Loucy (cell line): ENCODE measurements at regions not wholly inside any gene's neighbourhood (a gene's known extent, or its start where the extent isn't known, plus 50 kb on each side); places are given as distances from the start of the nearest gene placed in this dataset.

Source experiments
- H2AFZ ChIP-seq: fragments of 200-600 bp; sonication (generic); 2 replicates; pipeline ENCODE4 v1.6.0; 2016; ENCODE audit warnings: antibody characterized with exemption, mild to moderate bottlenecking, low read length, moderate library complexity
- H3F3A ChIP-seq: fragments of 200-600 bp; 2 replicates; pipeline ENCODE4 v1.6.0; 2016; ENCODE audit warnings: antibody characterized with exemption, low read depth, mild to moderate bottlenecking
- H3K27me3 ChIP-seq: fragments of 200-600 bp; sonication (generic); 2 replicates; pipeline ENCODE4 v1.6.1; 2014; ENCODE audit warnings: low read length, mild to moderate bottlenecking; ENCODE audit not compliant: insufficient read depth, poor library complexity, severe bottlenecking
- H3K36me3 ChIP-seq: fragments of 200-600 bp; sonication (generic); 2 replicates; pipeline ENCODE4 v1.6.1; 2016; ENCODE audit warnings: low read length; ENCODE audit not compliant: insufficient read depth
- H3K4me1 ChIP-seq: fragments of 200-600 bp; sonication (generic); 2 replicates; pipeline ENCODE4 v1.5.1; 2014; ENCODE audit warnings: low read length, mild to moderate bottlenecking; ENCODE audit not compliant: insufficient read depth, poor library complexity, severe bottlenecking
- H3K4me2 ChIP-seq: fragments of 200-600 bp; sonication (generic); 2 replicates; pipeline ENCODE4 v1.6.0; 2014; ENCODE audit warnings: antibody characterized with exemption, low read length, low read depth, mild to moderate bottlenecking; ENCODE audit not compliant: poor library complexity, severe bottlenecking
- H3K4me3 ChIP-seq: fragments of 200-600 bp; sonication (generic); 2 replicates; pipeline ENCODE4 v1.5.1; 2014; ENCODE audit warnings: low read length, mild to moderate bottlenecking, mixed read lengths; ENCODE audit not compliant: poor library complexity, severe bottlenecking
- H3K79me2 ChIP-seq: fragments of 200-600 bp; sonication (generic); 2 replicates; pipeline ENCODE4 v1.6.1; 2014; ENCODE audit warnings: low read length; ENCODE audit not compliant: insufficient read depth
- H3K9ac ChIP-seq: fragments of 200-600 bp; sonication (generic); 2 replicates; pipeline ENCODE4 v1.6.0; 2014; ENCODE audit warnings: mild to moderate bottlenecking, low read depth, low read length, moderate library complexity; ENCODE audit not compliant: poor library complexity, severe bottlenecking
- H3K9me2 ChIP-seq: fragments of 200-600 bp; sonication (generic); replicated peaks from 2 replicates; pipeline ENCODE4 v1.6.1; 2016; ENCODE audit warnings: low read depth, low read length, mixed read lengths
- H3K9me3 ChIP-seq: fragments of 200-600 bp; sonication (generic); 2 replicates; pipeline ENCODE4 v1.6.1; 2014; ENCODE audit warnings: mild to moderate bottlenecking, antibody characterized with exemption, low read length, low read depth; ENCODE audit not compliant: insufficient read depth
- H4K20me1 ChIP-seq: fragments of 200-600 bp; sonication (generic); 2 replicates; pipeline ENCODE4 v1.6.0; 2014; ENCODE audit warnings: antibody characterized with exemption, low read length, mild to moderate bottlenecking; ENCODE audit not compliant: insufficient read depth, poor library complexity, severe bottlenecking
- CTCF ChIP-seq: fragments of 200-600 bp; sonication (generic); conservative IDR thresholded peaks from 2 replicates; pipeline ENCODE4 v1.5.1; 2014; ENCODE audit warnings: mild to moderate bottlenecking, antibody characterized with exemption, low read length
- EZH2phosphoT487 ChIP-seq: fragments of 200-600 bp; IDR thresholded peaks from 2 replicates; pipeline ENCODE4 v1.6.1; 2018; ENCODE audit warnings: antibody characterized with exemption, mild to moderate bottlenecking, moderate library complexity, borderline replicate concordance

- TF ChIP-seq EZH2phosphoT487 (no peak), CTCF (no peak)
- Histone ChIP-seq H3F3A (no peaks in the 10 kb centered on the region), H3K36me3 (no peaks in the 10 kb centered on the region), H3K9me3 (no peaks in the 10 kb centered on the region), H3K4me3 (no peak overlapping the region), H2AFZ (no peak overlapping the region), H3K9me2 (no peaks in the 10 kb centered on the region), H3K4me1 (no peaks in the 10 kb centered on the region), H4K20me1 (no peaks in the 10 kb centered on the region), H3K27me3 (no peaks in the 10 kb centered on the region), H3K9ac (no peak overlapping the region), H3K4me2 (no peak overlapping the region), H3K79me2 (no peaks in the 10 kb centered on the region)
Measured at GRCh38 chr12:74689929-74690328, 152.3 kb downstream of the ATXN7L3B start.

GRCh38 chr12:74719447-74719846 is 181.8 kb downstream of the ATXN7L3B start:
- Histone ChIP-seq H3K9me2 (no peaks in the 10 kb centered on the region), H3K27me3 (no peaks in the 10 kb centered on the region), H3K4me1 (no peaks in the 10 kb centered on the region), H4K20me1 (no peaks in the 10 kb centered on the region), H3K4me3 (no peak overlapping the region), H2AFZ (no peak overlapping the region), H3K79me2 (no peaks in the 10 kb centered on the region), H3K9me3 (no peaks in the 10 kb centered on the region), H3K4me2 (no peak overlapping the region), H3K36me3 (no peaks in the 10 kb centered on the region), H3F3A (no peaks in the 10 kb centered on the region), H3K9ac (no peak overlapping the region)
- no peak for TF ChIP-seq CTCF
- no peak for TF ChIP-seq EZH2phosphoT487

GRCh38 chr12:74722709-74723108 is 185.1 kb downstream of the ATXN7L3B start:
- no peak overlapping the region for H3K4me2 ChIP-seq
- TF ChIP-seq EZH2phosphoT487: no peak
- no peak for TF ChIP-seq CTCF
- H3K9ac ChIP-seq: no peak overlapping the region
- H3K36me3 ChIP-seq: no peaks in the 10 kb centered on the region
- H2AFZ ChIP-seq: no peak overlapping the region
- no peak overlapping the region for H3K4me3 ChIP-seq
- no peaks in the 10 kb centered on the region for H3K79me2 ChIP-seq
- H4K20me1 ChIP-seq: no peaks in the 10 kb centered on the region
- H3K27me3 ChIP-seq: no peaks in the 10 kb centered on the region
- no peaks in the 10 kb centered on the region for H3F3A ChIP-seq
- no peaks in the 10 kb centered on the region for H3K9me2 ChIP-seq
- H3K4me1 ChIP-seq: no peaks in the 10 kb centered on the region
- H3K9me3 ChIP-seq: no peaks in the 10 kb centered on the region
